ENCODE measurements at regions not wholly inside any gene's neighbourhood (a gene's known extent, or its start where the extent isn't known, plus 50 kb on each side); places are given as distances from the start of the nearest gene placed in this dataset.
"Not testable (repeated sequence)": the region's sequence is repeated elsewhere in the genome, so short reads cannot be mapped to it uniquely, and the experiment has no call there.

DNA sequence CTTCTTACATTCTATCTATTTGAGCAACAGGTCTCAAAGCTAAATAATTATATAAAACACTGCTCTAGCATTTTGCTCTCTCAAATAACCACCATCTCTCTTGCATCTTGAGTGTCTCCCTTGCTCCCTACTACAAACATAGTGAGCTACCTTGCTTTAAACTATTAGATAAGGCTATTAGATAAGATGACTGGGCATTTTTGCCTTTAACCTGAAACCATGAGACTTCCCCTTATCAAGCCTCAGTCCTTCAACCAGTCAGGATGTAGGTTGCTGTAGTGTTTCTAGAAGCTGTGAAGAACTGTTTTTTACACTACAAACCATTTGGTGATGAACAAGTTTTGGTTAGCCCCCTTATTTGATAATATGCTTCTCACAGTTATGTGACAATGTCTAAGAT, 115.4 kb upstream of the MAP2 start:
- Histone ChIP-seq H3K9me3 (no peaks in the 10 kb centered on the region), H3K4me1 (no peaks in the 10 kb centered on the region), H3K4me3 (ENCODE audit: low read depth, low read length) (no peak overlapping the region), H3K36me3 (ENCODE audit: control insufficient read depth, insufficient read depth, low read length) (no peaks in the 10 kb centered on the region), H3K27me3 (replicated peaks; ENCODE audit: control insufficient read depth, insufficient read depth, low read length) (no peaks in the 10 kb centered on the region)
- DNase-seq = no peak
- CTCF ChIA-PET = no interaction called here
- Mint-ChIP-seq H3K9me3 (ENCODE audit: unreplicated experiment) (no peaks in the 10 kb centered on the region), H3K4me3 (ENCODE audit: unreplicated experiment) (no peak overlapping the region), H3K4me1 (ENCODE audit: low read depth, unreplicated experiment) (no peaks in the 10 kb centered on the region), H3K27me3 (ENCODE audit: insufficient read depth, unreplicated experiment) (peaks cover 10% of the 10 kb centered on the region), H3K36me3 (ENCODE audit: insufficient read depth, unreplicated experiment) (no peaks in the 10 kb centered on the region), H3K27ac (ENCODE audit: unreplicated experiment) (no peak overlapping the region)
- BruUV-seq (replicated peaks) = no TSS peak
- intact Hi-C loops (cut with micrococcal nuclease; ENCODE audit: unreplicated experiment) = no loop called here
- POLR2A ChIA-PET = no interaction called here
- TF ChIP-seq, protein P1, sequence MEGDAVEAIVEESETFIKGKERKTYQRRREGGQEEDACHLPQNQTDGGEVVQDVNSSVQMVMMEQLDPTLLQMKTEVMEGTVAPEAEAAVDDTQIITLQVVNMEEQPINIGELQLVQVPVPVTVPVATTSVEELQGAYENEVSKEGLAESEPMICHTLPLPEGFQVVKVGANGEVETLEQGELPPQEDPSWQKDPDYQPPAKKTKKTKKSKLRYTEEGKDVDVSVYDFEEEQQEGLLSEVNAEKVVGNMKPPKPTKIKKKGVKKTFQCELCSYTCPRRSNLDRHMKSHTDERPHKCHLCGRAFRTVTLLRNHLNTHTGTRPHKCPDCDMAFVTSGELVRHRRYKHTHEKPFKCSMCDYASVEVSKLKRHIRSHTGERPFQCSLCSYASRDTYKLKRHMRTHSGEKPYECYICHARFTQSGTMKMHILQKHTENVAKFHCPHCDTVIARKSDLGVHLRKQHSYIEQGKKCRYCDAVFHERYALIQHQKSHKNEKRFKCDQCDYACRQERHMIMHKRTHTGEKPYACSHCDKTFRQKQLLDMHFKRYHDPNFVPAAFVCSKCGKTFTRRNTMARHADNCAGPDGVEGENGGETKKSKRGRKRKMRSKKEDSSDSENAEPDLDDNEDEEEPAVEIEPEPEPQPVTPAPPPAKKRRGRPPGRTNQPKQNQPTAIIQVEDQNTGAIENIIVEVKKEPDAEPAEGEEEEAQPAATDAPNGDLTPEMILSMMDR (IDR thresholded peaks at IDR 0.05; ENCODE audit: insufficient read depth in 1 of 2, low read depth in 1 of 2, low read length in 1 of 2, severe bottlenecking in 1 of 2, unreplicated experiment in 1 of 2) = no peak

DNA sequence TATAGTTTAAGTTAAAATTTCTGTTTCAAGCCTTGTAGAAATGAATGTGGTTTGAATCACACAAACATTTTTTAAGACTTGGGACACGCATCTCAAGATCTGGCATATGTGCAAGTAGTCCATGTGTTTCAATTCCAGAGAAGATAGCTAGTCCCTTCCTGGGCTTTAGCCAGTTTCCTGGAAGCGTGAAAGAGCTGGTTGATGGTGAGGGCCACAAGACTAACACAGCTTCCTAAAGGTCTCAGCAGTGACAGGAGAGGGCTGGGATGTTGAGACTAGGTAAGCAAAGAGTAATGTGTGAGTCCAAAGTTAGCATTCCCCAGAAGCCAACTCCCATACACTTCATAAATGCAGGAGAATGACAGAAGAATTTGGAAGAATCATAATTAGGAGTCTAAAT, 111.9 kb upstream of the MAP2 start:
- H3K9me3 ChIP-seq = no peaks in the 10 kb centered on the region
- peaks cover 10% of the 10 kb centered on the region for H3K27me3 Mint-ChIP-seq (ENCODE audit: insufficient read depth, unreplicated experiment)
- no peaks in the 10 kb centered on the region for H3K36me3 Mint-ChIP-seq (ENCODE audit: insufficient read depth, unreplicated experiment)
- no peak for DNase-seq
- intact Hi-C loops (cut with micrococcal nuclease; ENCODE audit: unreplicated experiment) = no loop called here
- TF ChIP-seq, protein P1 (IDR thresholded peaks at IDR 0.05; ENCODE audit: insufficient read depth in 1 of 2, low read depth in 1 of 2, low read length in 1 of 2, severe bottlenecking in 1 of 2, unreplicated experiment in 1 of 2) = no peak
- no peak overlapping the region for H3K4me3 Mint-ChIP-seq (ENCODE audit: unreplicated experiment)
- POLR2A ChIA-PET = no interaction called here
- H3K36me3 ChIP-seq (ENCODE audit: control insufficient read depth, insufficient read depth, low read length) = no peaks in the 10 kb centered on the region
- no peaks in the 10 kb centered on the region for H3K27me3 ChIP-seq (replicated peaks; ENCODE audit: control insufficient read depth, insufficient read depth, low read length)
- BruUV-seq (replicated peaks) = no TSS peak
- H3K4me1 Mint-ChIP-seq (ENCODE audit: low read depth, unreplicated experiment) = no peaks in the 10 kb centered on the region
- H3K4me1 ChIP-seq = no peaks in the 10 kb centered on the region
- no peak overlapping the region for H3K27ac Mint-ChIP-seq (ENCODE audit: unreplicated experiment)
- no peaks in the 10 kb centered on the region for H3K9me3 Mint-ChIP-seq (ENCODE audit: unreplicated experiment)
- H3K4me3 ChIP-seq (ENCODE audit: low read depth, low read length) = no peak overlapping the region
- CTCF ChIA-PET = no interaction called here

DNA sequence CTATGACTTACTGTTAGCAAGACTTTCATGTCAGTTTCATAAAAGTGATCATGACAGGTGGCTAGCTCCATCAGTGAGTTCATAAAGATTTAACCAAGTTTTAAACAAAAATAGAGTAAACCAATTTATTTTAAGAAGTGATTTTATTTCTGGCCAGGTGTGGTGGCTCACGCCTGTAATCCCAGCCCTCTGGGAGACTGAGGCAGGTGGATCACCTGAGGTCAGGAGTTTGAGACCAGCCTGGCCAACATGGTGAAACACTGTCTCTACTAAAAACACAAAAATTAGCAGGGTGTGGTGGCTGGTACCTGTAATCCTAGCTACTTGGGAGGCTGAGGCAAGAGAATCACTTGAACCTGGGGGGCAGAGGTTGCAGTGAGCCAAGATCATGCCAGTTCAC, 111.4 kb upstream of the MAP2 start:
- H3K4me3 ChIP-seq (ENCODE audit: low read depth, low read length); H3K4me3 Mint-ChIP-seq (ENCODE audit: unreplicated experiment); H3K4me1 Mint-ChIP-seq (ENCODE audit: low read depth, unreplicated experiment); DNase-seq; intact Hi-C loops (cut with micrococcal nuclease; ENCODE audit: unreplicated experiment); CTCF ChIA-PET; H3K27ac Mint-ChIP-seq (ENCODE audit: unreplicated experiment); H3K27me3 ChIP-seq (replicated peaks; ENCODE audit: control insufficient read depth, insufficient read depth, low read length); H3K36me3 ChIP-seq (ENCODE audit: control insufficient read depth, insufficient read depth, low read length); BruUV-seq (replicated peaks); POLR2A ChIA-PET; H3K36me3 Mint-ChIP-seq (ENCODE audit: insufficient read depth, unreplicated experiment); H3K9me3 ChIP-seq; H3K9me3 Mint-ChIP-seq (ENCODE audit: unreplicated experiment); H3K4me1 ChIP-seq; H3K27me3 Mint-ChIP-seq (ENCODE audit: insufficient read depth, unreplicated experiment): not testable (repeated sequence)

DNA sequence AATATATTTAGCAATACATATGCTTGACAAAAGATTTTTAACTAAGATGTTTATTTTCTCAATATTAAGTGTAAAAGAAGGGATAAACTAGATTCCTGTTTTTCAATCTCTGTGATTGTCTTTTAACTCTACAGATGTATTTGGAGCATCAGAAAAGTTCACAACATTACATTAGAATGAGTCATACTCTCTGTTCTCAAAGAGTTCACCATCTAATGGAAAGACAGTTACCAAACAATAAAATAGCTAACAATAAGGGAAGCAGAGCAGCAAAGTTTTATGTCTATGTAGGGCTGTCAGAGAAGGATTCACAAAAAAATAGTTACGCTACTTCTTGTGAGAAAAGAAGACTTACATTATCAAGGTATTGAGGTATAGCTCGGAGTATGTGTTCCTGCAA, 109.2 kb upstream of the MAP2 start:
- H3K4me1 ChIP-seq = no peaks in the 10 kb centered on the region
- no peak overlapping the region for H3K4me3 ChIP-seq (ENCODE audit: low read depth, low read length)
- no peak for DNase-seq
- H3K27me3 ChIP-seq (replicated peaks; ENCODE audit: control insufficient read depth, insufficient read depth, low read length) = no peaks in the 10 kb centered on the region
- TF ChIP-seq, protein P1 (IDR thresholded peaks at IDR 0.05; ENCODE audit: insufficient read depth in 1 of 2, low read depth in 1 of 2, low read length in 1 of 2, severe bottlenecking in 1 of 2, unreplicated experiment in 1 of 2) = no peak
- intact Hi-C loops (cut with micrococcal nuclease; ENCODE audit: unreplicated experiment) = no loop called here
- no peaks in the 10 kb centered on the region for H3K36me3 ChIP-seq (ENCODE audit: control insufficient read depth, insufficient read depth, low read length)
- no peaks in the 10 kb centered on the region for H3K4me1 Mint-ChIP-seq (ENCODE audit: low read depth, unreplicated experiment)
- ChIA-PET POLR2A (no interaction called here), CTCF (no interaction called here)
- H3K9me3 ChIP-seq = no peaks in the 10 kb centered on the region
- no peaks in the 10 kb centered on the region for H3K36me3 Mint-ChIP-seq (ENCODE audit: insufficient read depth, unreplicated experiment)
- H3K27me3 Mint-ChIP-seq (ENCODE audit: insufficient read depth, unreplicated experiment) = peaks cover 10% of the 10 kb centered on the region
- no TSS peak for BruUV-seq (replicated peaks)
- no peak overlapping the region for H3K4me3 Mint-ChIP-seq (ENCODE audit: unreplicated experiment)
- no peaks in the 10 kb centered on the region for H3K9me3 Mint-ChIP-seq (ENCODE audit: unreplicated experiment)
- no peak overlapping the region for H3K27ac Mint-ChIP-seq (ENCODE audit: unreplicated experiment)
